NCI-H2171 treated with DMSO at 0.1 percent for 48 hours (cell line): ENCODE measurements at regions not wholly inside any gene's neighbourhood (a gene's known extent, or its start where the extent isn't known, plus 50 kb on each side); places are given as distances from the start of the nearest gene placed in this dataset.

Experiments
- DNase-seq: peaks from one replicate; lab custom pipeline; 2025; lab: John Stamatoyannopoulos, UW

- no peak for DNase-seq
Measured at GRCh38 chr6:98717322-98717877, 117.0 kb upstream of the POU3F2 start.

- DNase-seq = no peak
Measured at GRCh38 chr6:98717988-98718387, 116.4 kb upstream of the POU3F2 start.

GRCh38 chr6:98724537-98724936 is 109.8 kb upstream of the POU3F2 start:
- DNase-seq = no peak

- DNase-seq = no peak
Measured at GRCh38 chr6:98747273-98747672, 87.1 kb upstream of the POU3F2 start.

- no peak for DNase-seq
Measured at GRCh38 chr6:98747960-98748359, 86.4 kb upstream of the POU3F2 start.

- no peak for DNase-seq
Measured at GRCh38 chr6:98759459-98759858, 74.9 kb upstream of the POU3F2 start.

GRCh38 chr6:98764373-98764911 is 69.9 kb upstream of the POU3F2 start:
- DNase-seq = no peak

GRCh38 chr6:98769546-98769945 is 64.8 kb upstream of the POU3F2 start:
- DNase-seq = no peak

GRCh38 chr6:98775205-98775604 is 59.2 kb upstream of the POU3F2 start:
- no peak for DNase-seq

GRCh38 chr6:98777762-98778161 is 56.6 kb upstream of the POU3F2 start:
- no peak for DNase-seq

GRCh38 chr6:98779618-98780017 is 54.8 kb upstream of the POU3F2 start:
- DNase-seq = no peak

GRCh38 chr6:98782772-98783171 is 51.6 kb upstream of the POU3F2 start:
- DNase-seq = no peak

- no peak for DNase-seq
Measured at GRCh38 chr6:98783578-98783977, 50.8 kb upstream of the POU3F2 start.
